Endothelial cell of umbilical vein (primary cell): ENCODE measurements at regions not wholly inside any gene's neighbourhood (a gene's known extent, or its start where the extent isn't known, plus 50 kb on each side); places are given as distances from the start of the nearest gene placed in this dataset.

Source experiments
- BruUV-seq: library from RNA; stranded (reverse); fragments of 400-500 nt; replicated peaks from 2 replicates; lab custom pipeline; 2021; lab: Mats Ljungman, UMichigan
- CTCF ChIA-PET: fragments of 300-600, 350-600 bp; sonication (Branson Sonifier 250); formaldehyde crosslinking; loops from one replicate; lab custom pipeline; 2021; ENCODE audit warnings: antibody characterized with exemption, inconsistent platforms; lab: Charles Lee
- POLR2A ChIA-PET: fragments of 300-600, 350-600 bp; sonication (Branson Sonifier 250); formaldehyde crosslinking; loops from one replicate; lab custom pipeline; 2021; ENCODE audit warnings: antibody characterized with exemption, inconsistent platforms; lab: Charles Lee
- DNase-seq: peaks from one replicate; pipeline ENCODE4 v3.0.0-alpha.2; 2011; ENCODE audit warnings: low read depth, low spot score
- FAIRE-seq: peaks from 2 replicates; lab custom pipeline; 2011; peaks lifted over from hg19 to GRCh38; lab: Jason Lieb, UNC
- H2AFZ ChIP-seq: 2 replicates; pipeline ENCODE4 v1.6.0; 2012; ENCODE audit warnings: low read depth, low read length, control low read depth, inconsistent platforms
- H3K27ac ChIP-seq: 2 replicates; pipeline ENCODE4 v1.5.1; 2011; ENCODE audit warnings: low read depth, mild to moderate bottlenecking, control low read depth, low read length, moderate library complexity; ENCODE audit not compliant: insufficient read depth
- H3K27me3 ChIP-seq, 2 experiments: 2 replicates each; pipeline versions ENCODE4 v1.6.0 to v1.6.1; 2011; ENCODE audit warnings: low read length in 2 of 2, mixed read lengths in 1 of 2; ENCODE audit not compliant: control insufficient read depth in 2 of 2, insufficient read depth in 2 of 2
- H3K36me3 ChIP-seq, 2 experiments: 2 replicates in 1 of 2; 3 replicates in 1 of 2; pipeline ENCODE4 v1.5.1; 2011; ENCODE audit warnings: low read length in 2 of 2, mild to moderate bottlenecking in 1 of 2, moderate library complexity in 1 of 2; ENCODE audit not compliant: control insufficient read depth in 2 of 2, insufficient read depth in 2 of 2; ENCODE audit errors: extremely low read depth in 1 of 2
- H3K4me1 ChIP-seq: 3 replicates; pipeline ENCODE4 v1.5.1; 2011; ENCODE audit warnings: mild to moderate bottlenecking, low read length; ENCODE audit not compliant: control insufficient read depth, insufficient read depth; ENCODE audit errors: extremely low read depth
- H3K4me2 ChIP-seq: 2 replicates; pipeline ENCODE4 v1.6.1; 2011; ENCODE audit warnings: low read length, control low read depth, mixed read lengths; ENCODE audit not compliant: insufficient read depth
- H3K4me3 ChIP-seq, 3 experiments: fragments of 200-600 bp in 1 of 3; sonication (generic), shearing (Covaris generic) in 1 of 3; replicated peaks in 1 of 3; 2 replicates each; pipeline ENCODE4 v1.5.1; 2011 to 2016; ENCODE audit warnings: control low read depth in 3 of 3, low read length in 3 of 3, mild to moderate bottlenecking in 2 of 3, inconsistent platforms in 1 of 3, low read depth in 1 of 3, moderate library complexity in 1 of 3; ENCODE audit not compliant: insufficient read depth in 1 of 3
- H3K79me2 ChIP-seq: 2 replicates; pipeline ENCODE4 v1.6.0; 2012; ENCODE audit warnings: low read length, inconsistent platforms; ENCODE audit not compliant: control insufficient read depth, insufficient read depth
- H3K9ac ChIP-seq: replicated peaks from 2 replicates; pipeline ENCODE3; 2011; ENCODE audit warnings: low read length, control low read depth; ENCODE audit not compliant: insufficient read depth; ENCODE audit errors: extremely low read depth
- H3K9me1 ChIP-seq: replicated peaks from 3 replicates; pipeline ENCODE4 v1.6.0; 2011; ENCODE audit warnings: mild to moderate bottlenecking, low read length; ENCODE audit not compliant: control insufficient read depth, insufficient read depth; ENCODE audit errors: extremely low read depth
- H3K9me3 ChIP-seq: replicated peaks from 2 replicates; pipeline ENCODE4 v1.5.1; 2012; ENCODE audit warnings: low read length, inconsistent platforms; ENCODE audit not compliant: control insufficient read depth, insufficient read depth
- H4K20me1 ChIP-seq: replicated peaks from 2 replicates; pipeline ENCODE3; 2011; ENCODE audit warnings: mild to moderate bottlenecking, low read length; ENCODE audit not compliant: control insufficient read depth, insufficient read depth; ENCODE audit errors: extremely low read depth
- CTCF ChIP-seq, 2 donors: IDR thresholded peaks; 1 replicate in 1 of 2; 2 replicates in 1 of 2; pipeline ENCODE4 v1.5.1; 2011; ENCODE audit warnings: low read length in 2 of 2, mild to moderate bottlenecking in 2 of 2, moderate library complexity in 2 of 2, control low read depth in 1 of 2, inconsistent platforms in 1 of 2, low read depth in 1 of 2; ENCODE audit not compliant: insufficient read depth in 1 of 2; ENCODE audit errors: extremely low read depth in 1 of 2
- EZH2 ChIP-seq: IDR thresholded peaks from 2 replicates; pipeline ENCODE4 v1.6.1; 2012; ENCODE audit warnings: borderline replicate concordance, low read depth, mild to moderate bottlenecking, moderate library complexity, low read length, inconsistent platforms; ENCODE audit not compliant: severe bottlenecking
- FOS ChIP-seq: IDR thresholded peaks from 2 replicates; pipeline ENCODE4 v1.6.1; 2011; ENCODE audit warnings: mild to moderate bottlenecking, low read length, moderate library complexity, borderline replicate concordance; ENCODE audit not compliant: insufficient read depth
- GATA2 ChIP-seq: IDR thresholded peaks from 2 replicates; pipeline ENCODE4 v1.7.0; 2011; ENCODE audit warnings: low read depth, mild to moderate bottlenecking, moderate library complexity, mixed read lengths, low read length; ENCODE audit not compliant: insufficient read length, insufficient read depth
- JUN ChIP-seq: IDR thresholded peaks from 2 replicates; pipeline ENCODE4 v1.6.1; 2011; ENCODE audit warnings: borderline replicate concordance, low read depth; ENCODE audit not compliant: insufficient read length, insufficient read depth
- MYC ChIP-seq: IDR thresholded peaks from one replicate; pipeline ENCODE4 v1.6.1; 2011; ENCODE audit warnings: mild to moderate bottlenecking, low read depth, low read length
- POLR2A ChIP-seq: IDR thresholded peaks from 2 replicates; pipeline ENCODE4 v1.6.1; 2012; ENCODE audit warnings: low read depth, mild to moderate bottlenecking, control low read depth, low read length
- POLR2AphosphoS5 ChIP-seq: IDR thresholded peaks from 2 replicates; pipeline ENCODE4 v1.6.1; 2012; ENCODE audit warnings: low read depth, mild to moderate bottlenecking, control low read depth, low read length, moderate library complexity; ENCODE audit not compliant: insufficient read depth
- dilution Hi-C: fragments of 300-500 bp; cut with MboI; formaldehyde crosslinking; loops from one replicate; pipeline ENCODE4 v1.15.0; 2019; ENCODE audit warnings: low sequenced_read_pairs; ENCODE audit not compliant: extremely low pct_ligation_motif_present
- intact Hi-C: fragments of 100-400 bp; cut with micrococcal nuclease; formaldehyde crosslinking; loops from one replicate; pipeline ENCODE4 v1.10.0; 2022
- TF ChIP-seq, protein P1 (sequence below): IDR thresholded peaks from 2 replicates; pipeline ENCODE4 v1.6.1; 2011; ENCODE audit not compliant: insufficient read depth, insufficient read length

GRCh38 chr18:69291755-69292154, 108.9 kb upstream of the DOK6 start:
- H3K9ac ChIP-seq: no peak overlapping the region
- H3K4me3 ChIP-seq: no peak overlapping the region
- intact Hi-C loops (no loop called here), dilution Hi-C loops (no loop called here)
- H3K36me3 ChIP-seq: no peaks in the 10 kb centered on the region
- no peak for DNase-seq
- H3K9me1 ChIP-seq: no peaks in the 10 kb centered on the region
- no peaks in the 10 kb centered on the region for H3K27me3 ChIP-seq
- no peaks in the 10 kb centered on the region for H3K79me2 ChIP-seq
- no peaks in the 10 kb centered on the region for H3K9me3 ChIP-seq
- CTCF ChIA-PET: no interaction called here
- TF ChIP-seq, protein P1, sequence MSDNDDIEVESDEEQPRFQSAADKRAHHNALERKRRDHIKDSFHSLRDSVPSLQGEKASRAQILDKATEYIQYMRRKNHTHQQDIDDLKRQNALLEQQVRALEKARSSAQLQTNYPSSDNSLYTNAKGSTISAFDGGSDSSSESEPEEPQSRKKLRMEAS: no peak
- TF ChIP-seq GATA2 (no peak), JUN (no peak), MYC (no peak), POLR2AphosphoS5 (no peak), CTCF (IDR thresholded peaks at IDR 0.05; ENCODE audit: extremely low read depth in 1 of 2, insufficient read depth in 1 of 2, low read depth in 1 of 2, low read length in 2 of 2) (no peak), POLR2A (no peak), FOS (no peak), EZH2 (no peak)
- POLR2A ChIA-PET: no interaction called here
- H3K27ac ChIP-seq: no peak overlapping the region
- BruUV-seq: no TSS peak
- FAIRE-seq: no peak
- no peaks in the 10 kb centered on the region for H3K4me1 ChIP-seq
- H2AFZ ChIP-seq: no peak overlapping the region
- no peak overlapping the region for H3K4me2 ChIP-seq
- no peaks in the 10 kb centered on the region for H4K20me1 ChIP-seq
